SH-SY5Y (cell line): ENCODE measurements at regions not wholly inside any gene's neighbourhood (a gene's known extent, or its start where the extent isn't known, plus 50 kb on each side); places are given as distances from the start of the nearest gene placed in this dataset.

Experiments used
- GATA2 ChIP-seq: IDR thresholded peaks from 2 replicates; pipeline ENCODE4 v1.6.1; 2011; ENCODE audit warnings: mild to moderate bottlenecking, low read depth, low read length
- GATA3 ChIP-seq: IDR thresholded peaks from 2 replicates; pipeline ENCODE4 v1.6.1; 2011; ENCODE audit warnings: low read depth, mild to moderate bottlenecking, low read length, moderate library complexity

- no peak for TF ChIP-seq GATA3
- TF ChIP-seq GATA2 = no peak
Measured at GRCh38 chr2:192555740-192556139, 361.0 kb upstream of the TMEFF2 start.
